OCI-LY7 (cell line): ENCODE measurements at regions not wholly inside any gene's neighbourhood (a gene's known extent, or its start where the extent isn't known, plus 50 kb on each side); places are given as distances from the start of the nearest gene placed in this dataset.

Experiments
- EZH2phosphoT487 ChIP-seq: fragments of 200-600 bp; sonication (generic); IDR thresholded peaks from 2 replicates; pipeline ENCODE4 v1.6.1; 2018; ENCODE audit warnings: low read depth, borderline replicate concordance, mild to moderate bottlenecking, mixed run types, antibody characterized with exemption, low read length, moderate library complexity, mixed read lengths
- TF ChIP-seq, protein P1 (sequence below): fragments of 200-600 bp; sonication (generic); conservative IDR thresholded peaks from 2 replicates; pipeline ENCODE4 v1.5.1; 2014; ENCODE audit warnings: mild to moderate bottlenecking, antibody characterized with exemption, low read length, moderate library complexity, mixed read lengths

GRCh38 chr6:50288241-50288640 lies 238.5 kb upstream of the DEFB112 start:
- TF ChIP-seq, protein P1, sequence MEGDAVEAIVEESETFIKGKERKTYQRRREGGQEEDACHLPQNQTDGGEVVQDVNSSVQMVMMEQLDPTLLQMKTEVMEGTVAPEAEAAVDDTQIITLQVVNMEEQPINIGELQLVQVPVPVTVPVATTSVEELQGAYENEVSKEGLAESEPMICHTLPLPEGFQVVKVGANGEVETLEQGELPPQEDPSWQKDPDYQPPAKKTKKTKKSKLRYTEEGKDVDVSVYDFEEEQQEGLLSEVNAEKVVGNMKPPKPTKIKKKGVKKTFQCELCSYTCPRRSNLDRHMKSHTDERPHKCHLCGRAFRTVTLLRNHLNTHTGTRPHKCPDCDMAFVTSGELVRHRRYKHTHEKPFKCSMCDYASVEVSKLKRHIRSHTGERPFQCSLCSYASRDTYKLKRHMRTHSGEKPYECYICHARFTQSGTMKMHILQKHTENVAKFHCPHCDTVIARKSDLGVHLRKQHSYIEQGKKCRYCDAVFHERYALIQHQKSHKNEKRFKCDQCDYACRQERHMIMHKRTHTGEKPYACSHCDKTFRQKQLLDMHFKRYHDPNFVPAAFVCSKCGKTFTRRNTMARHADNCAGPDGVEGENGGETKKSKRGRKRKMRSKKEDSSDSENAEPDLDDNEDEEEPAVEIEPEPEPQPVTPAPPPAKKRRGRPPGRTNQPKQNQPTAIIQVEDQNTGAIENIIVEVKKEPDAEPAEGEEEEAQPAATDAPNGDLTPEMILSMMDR: no peak
- no peak for TF ChIP-seq EZH2phosphoT487
